Stomach (tissue), 8 donors: ENCODE measurements at regions not wholly inside any gene's neighbourhood (a gene's known extent, or its start where the extent isn't known, plus 50 kb on each side); places are given as distances from the start of the nearest gene placed in this dataset.
"Not testable (repeated sequence)": the region's sequence is repeated elsewhere in the genome, so short reads cannot be mapped to it uniquely, and the experiment has no call there.

Experiments used
- DNase-seq, 2 donors: peaks; one replicate each; pipeline versions ENCODE4 v3.0.0 to v3.0.0-alpha.2; 2013 to 2019
- H3K27ac ChIP-seq, 5 donors: fragments of 200-600 bp in 4 of 5; sonication (generic) in 4 of 5; one replicate each; pipeline ENCODE4 v1.5.1; 2013 to 2019; ENCODE audit warnings: mild to moderate bottlenecking in 1 of 5, moderate library complexity in 1 of 5
- H3K27me3 ChIP-seq, 3 donors: fragments of 200-600 bp; sonication (generic); one replicate each; pipeline ENCODE4 v1.5.1; 2017 to 2019; ENCODE audit warnings: mixed run types in 1 of 3
- H3K36me3 ChIP-seq, 4 donors: fragments of 200-600 bp; sonication (generic); 1 replicate in 3 of 4; 2 replicates in 1 of 4; pipeline ENCODE4 v1.5.1; 2016 to 2019
- H3K4me1 ChIP-seq, 4 donors: fragments of 200-600 bp; sonication (generic); one replicate each; pipeline ENCODE4 v1.5.1; 2016 to 2019
- H3K4me3 ChIP-seq, 4 donors: fragments of 200-600 bp; sonication (generic) in 3 of 4; one replicate each; pipeline ENCODE4 v1.5.1; 2016 to 2019; ENCODE audit warnings: mild to moderate bottlenecking in 1 of 4
- H3K9me3 ChIP-seq, 4 donors: fragments of 200-600 bp; sonication (generic); one replicate each; pipeline ENCODE4 v1.5.1; 2016 to 2019
- EP300 ChIP-seq: sonication (generic); formaldehyde crosslinking; IDR thresholded peaks from one replicate; pipeline ENCODE4 v1.6.1; 2017; ENCODE audit warnings: antibody characterized with exemption
- POLR2A ChIP-seq, 4 donors: fragments of 450-650 bp; IDR thresholded peaks; one replicate each; pipeline ENCODE4 v1.6.1; 2016; ENCODE audit warnings: antibody characterized with exemption in 4 of 4, control low read depth in 2 of 4, mild to moderate bottlenecking in 1 of 4, moderate library complexity in 1 of 4
- POLR2AphosphoS5 ChIP-seq, 3 donors: sonication (generic); formaldehyde crosslinking; IDR thresholded peaks; one replicate each; pipeline ENCODE4 v1.6.1; 2016; ENCODE audit warnings: antibody characterized with exemption in 3 of 3
- WGBS, 5 donors: extraction: QIAGEN DNeasy Blood & Tissue Kit in 3 of 5; methylation state at CpG; one replicate each; pipeline versions ENCODE4 v1.1.5 to v1.1.7; 2013 to 2018; 5-methylcytosine and 5-hydroxymethylcytosine counted together
- intact Hi-C: fragments of 100-400 bp; cut with DNase I; formaldehyde crosslinking; loops from one replicate; pipeline ENCODE4 v1.15.1; 2023; ENCODE audit warnings: low total_unique reads
- TF ChIP-seq, protein P1 (sequence below), 7 experiments: fragments of 450-650 bp in 4 of 7; fragments of 200-600 bp in 3 of 7; sonication (generic) in 3 of 7; IDR thresholded peaks; one replicate each; pipeline ENCODE4 v1.5.1; 2016 to 2019; ENCODE audit warnings: antibody characterized with exemption in 7 of 7, control low read depth in 2 of 7, mild to moderate bottlenecking in 1 of 7
- donor health status: healthy with polysubstance abuse.
- donor health status: Bipolar disorder and iron deficiency.
- donor health status: healthy.

DNA sequence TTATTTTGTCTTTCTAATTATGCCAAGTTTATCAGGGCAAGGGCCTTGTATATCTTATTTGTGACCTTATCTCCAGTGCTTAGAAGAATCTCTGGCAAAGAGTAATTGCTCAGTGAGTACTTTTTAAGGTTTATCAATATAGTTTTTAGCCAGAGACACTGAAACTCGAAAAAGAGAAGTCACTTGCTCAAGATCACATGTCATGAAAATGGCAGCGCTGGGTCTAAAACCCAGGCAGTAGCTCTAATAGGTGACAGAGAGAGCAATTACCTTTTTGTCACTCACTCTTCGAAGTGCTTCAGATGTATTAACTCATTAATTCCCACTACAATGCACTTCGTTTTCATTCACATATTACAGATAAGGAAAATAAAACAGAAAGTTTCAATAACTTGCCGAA is 667.5 kb downstream of the DOK5 start:
- Histone ChIP-seq H3K4me1 (no peaks in the 10 kb centered on the region), H3K4me3 (no peak overlapping the region), H3K9me3 (no peaks in the 10 kb centered on the region), H3K27ac (no peak overlapping the region), H3K36me3 (no peaks in the 10 kb centered on the region), H3K27me3 (peaks cover 0 to 3% (median 0%) of the 10 kb centered on the region in 3 donors)
- TF ChIP-seq, protein P1, sequence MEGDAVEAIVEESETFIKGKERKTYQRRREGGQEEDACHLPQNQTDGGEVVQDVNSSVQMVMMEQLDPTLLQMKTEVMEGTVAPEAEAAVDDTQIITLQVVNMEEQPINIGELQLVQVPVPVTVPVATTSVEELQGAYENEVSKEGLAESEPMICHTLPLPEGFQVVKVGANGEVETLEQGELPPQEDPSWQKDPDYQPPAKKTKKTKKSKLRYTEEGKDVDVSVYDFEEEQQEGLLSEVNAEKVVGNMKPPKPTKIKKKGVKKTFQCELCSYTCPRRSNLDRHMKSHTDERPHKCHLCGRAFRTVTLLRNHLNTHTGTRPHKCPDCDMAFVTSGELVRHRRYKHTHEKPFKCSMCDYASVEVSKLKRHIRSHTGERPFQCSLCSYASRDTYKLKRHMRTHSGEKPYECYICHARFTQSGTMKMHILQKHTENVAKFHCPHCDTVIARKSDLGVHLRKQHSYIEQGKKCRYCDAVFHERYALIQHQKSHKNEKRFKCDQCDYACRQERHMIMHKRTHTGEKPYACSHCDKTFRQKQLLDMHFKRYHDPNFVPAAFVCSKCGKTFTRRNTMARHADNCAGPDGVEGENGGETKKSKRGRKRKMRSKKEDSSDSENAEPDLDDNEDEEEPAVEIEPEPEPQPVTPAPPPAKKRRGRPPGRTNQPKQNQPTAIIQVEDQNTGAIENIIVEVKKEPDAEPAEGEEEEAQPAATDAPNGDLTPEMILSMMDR (IDR thresholded peaks at IDR 0.05) = no peak
- TF ChIP-seq POLR2A (IDR thresholded peaks at IDR 0.05) = no peak
- no peak for TF ChIP-seq EP300
- TF ChIP-seq POLR2AphosphoS5 (IDR thresholded peaks at IDR 0.05) = no peak
- intact Hi-C loops = no loop called here
- DNase-seq = no peak
- 42 to 52% (median 48%) methylated on average over 5 of the region's 5 CpGs for WGBS, 5 donors

DNA sequence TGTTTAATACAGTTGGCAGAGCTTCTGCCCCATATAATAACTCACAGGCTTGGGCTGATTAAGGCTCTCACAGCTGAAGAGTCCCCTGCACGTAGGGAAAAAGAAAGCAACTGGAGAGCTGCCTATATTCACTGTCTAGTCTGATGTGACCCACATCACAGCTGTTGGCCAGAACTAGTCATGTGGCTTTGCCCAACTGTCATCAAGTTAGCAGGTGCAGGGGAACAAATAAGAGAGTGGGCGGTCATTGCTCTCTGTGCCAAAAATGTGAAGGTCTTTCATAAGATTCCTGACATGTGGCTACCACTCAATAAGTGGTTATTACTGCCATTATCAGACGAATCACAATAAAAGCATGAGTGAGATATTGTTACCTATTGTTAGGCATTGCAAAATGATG is 665.2 kb downstream of the DOK5 start:
- H3K4me1 ChIP-seq = no peaks in the 10 kb centered on the region
- intact Hi-C loops = no loop called here
- WGBS, 5 donors = 51 to 67% (median 58%) methylated on average over 3 of the region's 3 CpGs

DNA sequence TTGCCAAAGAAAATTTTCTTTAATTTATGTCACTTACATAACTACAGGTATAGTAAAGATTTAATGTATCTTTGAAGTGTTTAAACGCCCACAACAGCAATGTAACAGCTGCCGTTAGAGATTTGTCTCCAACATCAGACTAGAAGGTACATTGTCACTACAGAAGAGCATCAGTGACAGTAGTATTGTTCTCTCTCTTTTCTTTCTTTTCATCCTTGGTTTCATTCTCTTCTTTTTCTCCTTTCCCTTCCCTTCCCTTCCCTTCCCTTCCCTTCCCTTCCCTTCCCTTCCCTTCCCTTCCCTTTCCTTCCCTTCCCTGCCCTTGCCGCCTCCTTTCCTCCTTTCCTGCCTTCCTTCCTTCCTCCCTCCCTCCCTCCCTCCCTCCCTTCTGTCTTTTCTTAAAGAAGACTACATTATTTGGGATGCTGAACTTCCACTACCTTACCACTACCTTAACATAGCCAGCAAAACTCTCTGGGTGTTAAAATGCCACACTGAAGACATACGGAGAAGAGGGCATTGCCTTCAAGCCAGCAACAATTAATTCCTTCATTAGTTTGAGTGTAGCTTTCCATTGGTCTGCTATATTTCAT is 663.9 kb downstream of the DOK5 start:
- intact Hi-C loops = no loop called here
- no peaks in the 10 kb centered on the region for H3K4me1 ChIP-seq
- H3K36me3 ChIP-seq = no peaks in the 10 kb centered on the region
- no peak for TF ChIP-seq POLR2AphosphoS5 (IDR thresholded peaks at IDR 0.05)
- TF ChIP-seq POLR2A (IDR thresholded peaks at IDR 0.05) = no peak
- TF ChIP-seq EP300 = no peak
- WGBS, 5 donors = 67 to 85% (median 75%) methylated on average over 3 of the region's 4 CpGs
- DNase-seq = no peak
- no peaks in the 10 kb centered on the region for H3K27me3 ChIP-seq
- no peak overlapping the region for H3K4me3 ChIP-seq
- no peaks in the 10 kb centered on the region for H3K9me3 ChIP-seq
- no peak overlapping the region for H3K27ac ChIP-seq

More for the DNA sequence above, 665.2 kb downstream of the DOK5 start:
- H3K27me3 ChIP-seq = peaks cover 0 to 3% (median 0%) of the 10 kb centered on the region in 3 donors
- no peaks in the 10 kb centered on the region for H3K36me3 ChIP-seq
- no peak for TF ChIP-seq EP300
- TF ChIP-seq, protein P1 (IDR thresholded peaks at IDR 0.05) = no peak
- no peak for TF ChIP-seq POLR2A (IDR thresholded peaks at IDR 0.05)
- H3K9me3 ChIP-seq = no peaks in the 10 kb centered on the region
- H3K4me3 ChIP-seq = no peak overlapping the region
- H3K27ac ChIP-seq = no peak overlapping the region
- DNase-seq = no peak

DNA sequence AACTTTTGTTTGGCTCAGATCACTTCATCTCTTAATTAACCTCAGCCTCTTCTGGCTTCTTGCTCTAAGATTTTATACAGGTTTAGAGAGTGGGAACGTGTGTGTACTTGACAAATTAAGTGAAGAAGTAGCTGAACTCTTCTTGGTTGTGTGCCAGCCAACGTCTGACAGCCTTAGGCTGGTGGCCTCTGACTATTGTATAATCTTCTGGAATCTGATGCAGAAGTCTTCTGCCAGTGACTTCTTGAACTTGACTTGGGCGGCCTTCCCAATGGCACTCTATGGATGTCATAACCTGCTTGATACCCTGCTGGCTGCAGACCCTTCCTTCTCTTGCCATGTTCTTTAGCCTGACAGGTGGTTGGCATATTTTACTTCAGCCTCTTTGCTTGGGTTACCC is 660.5 kb downstream of the DOK5 start:
- Histone ChIP-seq H3K4me1 (no peaks in the 10 kb centered on the region), H3K36me3 (no peaks in the 10 kb centered on the region), H3K27ac (no peak overlapping the region), H3K9me3 (no peaks in the 10 kb centered on the region), H3K4me3 (no peak overlapping the region), H3K27me3 (no peaks in the 10 kb centered on the region)
- intact Hi-C loops = no loop called here
- 40 to 58% (median 54%) methylated on average over 3 of the region's 3 CpGs for WGBS, 5 donors
- TF ChIP-seq POLR2AphosphoS5 (IDR thresholded peaks at IDR 0.05) (no peak), EP300 (no peak), POLR2A (IDR thresholded peaks at IDR 0.05) (no peak)
- TF ChIP-seq, protein P1 (IDR thresholded peaks at IDR 0.05) = no peak
- no peak for DNase-seq

DNA sequence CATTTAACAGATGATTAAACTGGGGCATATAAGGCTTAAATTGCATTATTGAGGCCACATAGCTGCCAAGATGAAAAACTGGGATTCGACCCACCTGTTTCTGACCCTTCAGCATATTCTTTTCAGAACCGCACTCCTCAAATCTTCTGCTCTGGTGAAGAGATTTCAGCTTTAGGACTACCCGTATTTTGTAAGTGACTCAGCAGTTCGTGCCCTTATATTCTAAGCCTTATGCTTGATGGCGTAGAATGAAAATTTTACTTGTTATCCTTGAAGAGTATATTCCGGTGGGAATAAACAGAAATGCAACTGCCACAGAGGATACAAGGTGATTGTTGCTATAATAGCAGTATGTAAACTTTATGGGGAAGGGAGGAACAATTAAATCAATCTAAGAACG is 657.1 kb downstream of the DOK5 start:
- no peaks in the 10 kb centered on the region for H3K27me3 ChIP-seq
- no peak overlapping the region for H3K4me3 ChIP-seq
- H3K4me1 ChIP-seq = no peaks in the 10 kb centered on the region
- TF ChIP-seq, protein P1 (IDR thresholded peaks at IDR 0.05) = no peak
- TF ChIP-seq POLR2AphosphoS5 (IDR thresholded peaks at IDR 0.05) (no peak), POLR2A (IDR thresholded peaks at IDR 0.05) (no peak), EP300 (no peak)
- WGBS, 5 donors = 77 to 88% (median 85%) methylated on average over 7 of the region's 7 CpGs
- DNase-seq = no peak
- intact Hi-C loops = no loop called here
- H3K27ac ChIP-seq = no peak overlapping the region
- no peaks in the 10 kb centered on the region for H3K36me3 ChIP-seq
- H3K9me3 ChIP-seq = no peaks in the 10 kb centered on the region

DNA sequence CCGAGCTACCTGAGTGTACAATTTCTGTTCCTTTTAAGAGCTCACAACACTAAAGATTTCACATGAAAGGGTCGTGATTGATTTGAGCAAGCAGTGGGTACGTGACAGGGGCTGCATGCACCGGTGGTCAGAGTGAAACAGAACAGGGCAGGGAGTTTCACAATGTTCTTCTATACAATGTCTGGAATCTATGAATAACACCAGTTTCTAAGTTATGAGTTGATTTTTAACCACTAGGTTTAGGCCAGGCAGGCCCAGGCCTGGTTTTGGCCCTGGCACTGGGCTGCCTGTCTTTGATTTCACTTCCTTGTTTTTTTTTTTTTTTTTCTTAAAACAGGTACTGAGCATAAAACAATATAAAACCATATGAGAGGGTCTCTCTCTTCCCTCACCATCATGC is 642.2 kb downstream of the DOK5 start:
- H3K9me3 ChIP-seq, intact Hi-C loops, H3K27me3 ChIP-seq, DNase-seq, H3K27ac ChIP-seq, H3K4me3 ChIP-seq, H3K4me1 ChIP-seq, H3K36me3 ChIP-seq: not testable (repeated sequence)
- WGBS, 5 donors = 75 to 87% (median 79%) methylated on average over 3 to 4 of the region's 4 CpGs
